Breast epithelium (tissue), 3 donors: ENCODE measurements at regions not wholly inside any gene's neighbourhood (a gene's known extent, or its start where the extent isn't known, plus 50 kb on each side); places are given as distances from the start of the nearest gene placed in this dataset.

Experiments
- POLR2AphosphoS5 ChIP-seq, 3 donors: sonication (generic); formaldehyde crosslinking; IDR thresholded peaks; one replicate each; pipeline ENCODE4 v1.6.1; 2017; ENCODE audit warnings: antibody characterized with exemption in 3 of 3
- TF ChIP-seq, protein P1 (sequence below), 3 donors: fragments of 450-650 bp; IDR thresholded peaks; one replicate each; pipeline ENCODE4 v1.5.1; 2016 to 2017; ENCODE audit warnings: antibody characterized with exemption in 3 of 3, mild to moderate bottlenecking in 3 of 3, moderate library complexity in 3 of 3

DNA sequence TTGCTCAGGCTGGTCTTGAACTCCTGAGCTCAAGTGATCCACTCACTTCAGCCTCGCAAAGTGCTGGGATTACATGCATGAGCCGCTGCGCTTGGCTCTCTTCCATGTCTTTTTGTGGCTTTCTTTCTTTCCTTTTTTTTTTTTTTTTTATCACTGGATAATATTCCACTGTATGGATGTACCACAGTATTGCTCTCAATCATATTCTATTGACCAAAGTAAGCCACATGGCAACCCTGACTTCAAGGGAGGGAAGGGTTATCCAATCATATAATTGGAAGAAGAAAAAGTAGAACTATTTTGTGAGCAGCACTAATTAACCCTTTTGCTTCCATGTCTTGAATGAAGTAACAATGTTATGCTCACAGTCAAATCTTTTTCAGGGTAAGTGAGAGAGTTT, 307.0 kb upstream of the RASGRP1 start:
- TF ChIP-seq, protein P1, sequence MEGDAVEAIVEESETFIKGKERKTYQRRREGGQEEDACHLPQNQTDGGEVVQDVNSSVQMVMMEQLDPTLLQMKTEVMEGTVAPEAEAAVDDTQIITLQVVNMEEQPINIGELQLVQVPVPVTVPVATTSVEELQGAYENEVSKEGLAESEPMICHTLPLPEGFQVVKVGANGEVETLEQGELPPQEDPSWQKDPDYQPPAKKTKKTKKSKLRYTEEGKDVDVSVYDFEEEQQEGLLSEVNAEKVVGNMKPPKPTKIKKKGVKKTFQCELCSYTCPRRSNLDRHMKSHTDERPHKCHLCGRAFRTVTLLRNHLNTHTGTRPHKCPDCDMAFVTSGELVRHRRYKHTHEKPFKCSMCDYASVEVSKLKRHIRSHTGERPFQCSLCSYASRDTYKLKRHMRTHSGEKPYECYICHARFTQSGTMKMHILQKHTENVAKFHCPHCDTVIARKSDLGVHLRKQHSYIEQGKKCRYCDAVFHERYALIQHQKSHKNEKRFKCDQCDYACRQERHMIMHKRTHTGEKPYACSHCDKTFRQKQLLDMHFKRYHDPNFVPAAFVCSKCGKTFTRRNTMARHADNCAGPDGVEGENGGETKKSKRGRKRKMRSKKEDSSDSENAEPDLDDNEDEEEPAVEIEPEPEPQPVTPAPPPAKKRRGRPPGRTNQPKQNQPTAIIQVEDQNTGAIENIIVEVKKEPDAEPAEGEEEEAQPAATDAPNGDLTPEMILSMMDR (IDR thresholded peaks at IDR 0.05) = no peak
- no peak for TF ChIP-seq POLR2AphosphoS5 (IDR thresholded peaks at IDR 0.05)
